ENCODE measurements at regions not wholly inside any gene's neighbourhood (a gene's known extent, or its start where the extent isn't known, plus 50 kb on each side); places are given as distances from the start of the nearest gene placed in this dataset.

- TF ChIP-seq CTCF (IDR thresholded peaks at IDR 0.05; ENCODE audit: low read depth, low read length): no peak
- Histone ChIP-seq H3K27me3 (no peaks in the 10 kb centered on the region), H3K9me3 (no peaks in the 10 kb centered on the region), H3K4me3 (ENCODE audit: low read depth, low read length) (no peak overlapping the region), H3K36me3 (no peaks in the 10 kb centered on the region), H3K4me1 (no peaks in the 10 kb centered on the region)
- no peak for DNase-seq
Observed at GRCh38 chr2:106653465-106653864, 166.3 kb downstream of the CD8B2 start.

GRCh38 chr2:106658616-106659015, 171.5 kb downstream of the CD8B2 start:
- Histone ChIP-seq H3K9me3 (no peaks in the 10 kb centered on the region), H3K27me3 (no peaks in the 10 kb centered on the region), H3K4me1 (no peaks in the 10 kb centered on the region), H3K36me3 (no peaks in the 10 kb centered on the region), H3K4me3 (ENCODE audit: low read depth, low read length) (no peak overlapping the region)
- TF ChIP-seq CTCF (IDR thresholded peaks at IDR 0.05; ENCODE audit: low read depth, low read length): no peak
- no peak for DNase-seq

GRCh38 chr2:106664669-106665068, 177.5 kb downstream of the CD8B2 start:
- no peaks in the 10 kb centered on the region for H3K27me3 ChIP-seq
- H3K36me3 ChIP-seq: no peaks in the 10 kb centered on the region
- H3K4me1 ChIP-seq: no peaks in the 10 kb centered on the region
- no peak overlapping the region for H3K4me3 ChIP-seq (ENCODE audit: low read depth, low read length)
- no peaks in the 10 kb centered on the region for H3K9me3 ChIP-seq
- no peak for TF ChIP-seq CTCF (IDR thresholded peaks at IDR 0.05; ENCODE audit: low read depth, low read length)
- no peak for DNase-seq

- no peaks in the 10 kb centered on the region for H3K9me3 ChIP-seq
- no peak for DNase-seq
- H3K27me3 ChIP-seq: no peaks in the 10 kb centered on the region
- H3K36me3 ChIP-seq: no peaks in the 10 kb centered on the region
- no peak overlapping the region for H3K4me3 ChIP-seq (ENCODE audit: low read depth, low read length)
- no peak for TF ChIP-seq CTCF (IDR thresholded peaks at IDR 0.05; ENCODE audit: low read depth, low read length)
- no peaks in the 10 kb centered on the region for H3K4me1 ChIP-seq
Observed at GRCh38 chr2:106667478-106668070, 180.4 kb downstream of the CD8B2 start.

- H3K36me3 ChIP-seq: no peaks in the 10 kb centered on the region
- no peaks in the 10 kb centered on the region for H3K9me3 ChIP-seq
- no peaks in the 10 kb centered on the region for H3K4me1 ChIP-seq
- no peaks in the 10 kb centered on the region for H3K27me3 ChIP-seq
- no peak for TF ChIP-seq CTCF (IDR thresholded peaks at IDR 0.05; ENCODE audit: low read depth, low read length)
- no peak for DNase-seq
- H3K4me3 ChIP-seq (ENCODE audit: low read depth, low read length): no peak overlapping the region
Observed at GRCh38 chr2:106685180-106685897, 198.2 kb downstream of the CD8B2 start.

GRCh38 chr2:106686814-106687213, 199.2 kb downstream of the ST6GAL2 start:
- DNase-seq: no peak
- Histone ChIP-seq H3K9me3 (no peaks in the 10 kb centered on the region), H3K4me3 (ENCODE audit: low read depth, low read length) (no peak overlapping the region), H3K4me1 (no peaks in the 10 kb centered on the region), H3K27me3 (no peaks in the 10 kb centered on the region), H3K36me3 (no peaks in the 10 kb centered on the region)
- TF ChIP-seq CTCF (IDR thresholded peaks at IDR 0.05; ENCODE audit: low read depth, low read length): no peak

Measured in BE2C (cell line).